ENCODE measurements at regions not wholly inside any gene's neighbourhood (a gene's known extent, or its start where the extent isn't known, plus 50 kb on each side); places are given as distances from the start of the nearest gene placed in this dataset.
"Not testable (repeated sequence)": the region's sequence is repeated elsewhere in the genome, so short reads cannot be mapped to it uniquely, and the experiment has no call there.

GRCh38 chr20:5390720-5391119, 74.0 kb upstream of the PROKR2 start:
- DNase-seq (ENCODE audit: low read depth) = no peak

- not testable (repeated sequence) for DNase-seq (ENCODE audit: low read depth)
Observed at GRCh38 chr20:5386846-5387245, 70.1 kb upstream of the PROKR2 start.

- DNase-seq (ENCODE audit: low read depth) = not testable (repeated sequence)
Observed at GRCh38 chr20:5381527-5381926, 64.8 kb upstream of the PROKR2 start.

GRCh38 chr20:5377484-5377883, 60.7 kb upstream of the PROKR2 start:
- no peak for DNase-seq (ENCODE audit: low read depth)

GRCh38 chr20:5376228-5376627, 59.5 kb upstream of the PROKR2 start:
- DNase-seq (ENCODE audit: low read depth) = no peak

- no peak for DNase-seq (ENCODE audit: low read depth)
Observed at GRCh38 chr20:5374171-5374570, 57.4 kb upstream of the PROKR2 start.

- DNase-seq (ENCODE audit: low read depth) = no peak
Observed at GRCh38 chr20:5372371-5372770, 55.6 kb upstream of the PROKR2 start.

- no peak for DNase-seq (ENCODE audit: low read depth)
Observed at GRCh38 chr20:5369629-5370028, 52.9 kb upstream of the PROKR2 start.
